Loucy (cell line): ENCODE measurements at regions not wholly inside any gene's neighbourhood (a gene's known extent, or its start where the extent isn't known, plus 50 kb on each side); places are given as distances from the start of the nearest gene placed in this dataset.

ENCODE experiments used
- H2AFZ ChIP-seq: fragments of 200-600 bp; sonication (generic); 2 replicates; pipeline ENCODE4 v1.6.0; 2016; ENCODE audit warnings: antibody characterized with exemption, mild to moderate bottlenecking, low read length, moderate library complexity
- H3F3A ChIP-seq: fragments of 200-600 bp; 2 replicates; pipeline ENCODE4 v1.6.0; 2016; ENCODE audit warnings: antibody characterized with exemption, low read depth, mild to moderate bottlenecking
- H3K27me3 ChIP-seq: fragments of 200-600 bp; sonication (generic); 2 replicates; pipeline ENCODE4 v1.6.1; 2014; ENCODE audit warnings: low read length, mild to moderate bottlenecking; ENCODE audit not compliant: insufficient read depth, poor library complexity, severe bottlenecking
- H3K36me3 ChIP-seq: fragments of 200-600 bp; sonication (generic); 2 replicates; pipeline ENCODE4 v1.6.1; 2016; ENCODE audit warnings: low read length; ENCODE audit not compliant: insufficient read depth
- H3K4me1 ChIP-seq: fragments of 200-600 bp; sonication (generic); 2 replicates; pipeline ENCODE4 v1.5.1; 2014; ENCODE audit warnings: low read length, mild to moderate bottlenecking; ENCODE audit not compliant: insufficient read depth, poor library complexity, severe bottlenecking
- H3K4me2 ChIP-seq: fragments of 200-600 bp; sonication (generic); 2 replicates; pipeline ENCODE4 v1.6.0; 2014; ENCODE audit warnings: antibody characterized with exemption, low read length, low read depth, mild to moderate bottlenecking; ENCODE audit not compliant: poor library complexity, severe bottlenecking
- H3K4me3 ChIP-seq: fragments of 200-600 bp; sonication (generic); 2 replicates; pipeline ENCODE4 v1.5.1; 2014; ENCODE audit warnings: low read length, mild to moderate bottlenecking, mixed read lengths; ENCODE audit not compliant: poor library complexity, severe bottlenecking
- H3K79me2 ChIP-seq: fragments of 200-600 bp; sonication (generic); 2 replicates; pipeline ENCODE4 v1.6.1; 2014; ENCODE audit warnings: low read length; ENCODE audit not compliant: insufficient read depth
- H3K9ac ChIP-seq: fragments of 200-600 bp; sonication (generic); 2 replicates; pipeline ENCODE4 v1.6.0; 2014; ENCODE audit warnings: mild to moderate bottlenecking, low read depth, low read length, moderate library complexity; ENCODE audit not compliant: poor library complexity, severe bottlenecking
- H3K9me2 ChIP-seq: fragments of 200-600 bp; sonication (generic); replicated peaks from 2 replicates; pipeline ENCODE4 v1.6.1; 2016; ENCODE audit warnings: low read depth, low read length, mixed read lengths
- H3K9me3 ChIP-seq: fragments of 200-600 bp; sonication (generic); 2 replicates; pipeline ENCODE4 v1.6.1; 2014; ENCODE audit warnings: mild to moderate bottlenecking, antibody characterized with exemption, low read length, low read depth; ENCODE audit not compliant: insufficient read depth
- H4K20me1 ChIP-seq: fragments of 200-600 bp; sonication (generic); 2 replicates; pipeline ENCODE4 v1.6.0; 2014; ENCODE audit warnings: antibody characterized with exemption, low read length, mild to moderate bottlenecking; ENCODE audit not compliant: insufficient read depth, poor library complexity, severe bottlenecking
- CTCF ChIP-seq: fragments of 200-600 bp; sonication (generic); conservative IDR thresholded peaks from 2 replicates; pipeline ENCODE4 v1.5.1; 2014; ENCODE audit warnings: mild to moderate bottlenecking, antibody characterized with exemption, low read length
- EZH2phosphoT487 ChIP-seq: fragments of 200-600 bp; IDR thresholded peaks from 2 replicates; pipeline ENCODE4 v1.6.1; 2018; ENCODE audit warnings: antibody characterized with exemption, mild to moderate bottlenecking, moderate library complexity, borderline replicate concordance

DNA sequence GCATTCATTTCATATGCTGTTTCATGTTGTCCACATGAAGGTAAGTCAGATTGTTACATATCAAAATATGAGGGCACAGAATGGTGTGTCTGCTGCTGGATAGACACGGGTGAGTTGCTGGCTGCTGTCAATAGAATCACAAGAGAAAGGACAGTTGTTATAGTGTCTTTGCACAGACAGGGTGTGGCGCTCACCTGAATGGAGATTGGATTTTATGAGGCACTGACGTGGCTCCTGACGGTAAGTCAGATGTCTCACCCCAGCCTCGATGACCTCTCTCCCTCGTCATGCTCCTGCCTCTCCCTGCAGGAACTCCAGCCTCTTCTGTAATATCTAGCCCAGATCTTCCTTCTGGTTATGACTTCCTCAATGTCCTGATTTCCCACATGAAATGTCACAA, 75.4 kb upstream of the SELENOP start:
- no peak overlapping the region for H2AFZ ChIP-seq
- H3K4me3 ChIP-seq: no peak overlapping the region
- H3K9ac ChIP-seq: no peak overlapping the region
- no peaks in the 10 kb centered on the region for H3K9me3 ChIP-seq
- no peak for TF ChIP-seq CTCF
- TF ChIP-seq EZH2phosphoT487: no peak
- H3K79me2 ChIP-seq: no peaks in the 10 kb centered on the region
- no peaks in the 10 kb centered on the region for H3F3A ChIP-seq
- H3K36me3 ChIP-seq: no peaks in the 10 kb centered on the region
- no peaks in the 10 kb centered on the region for H3K9me2 ChIP-seq
- H3K4me2 ChIP-seq: no peak overlapping the region
- no peaks in the 10 kb centered on the region for H4K20me1 ChIP-seq
- no peaks in the 10 kb centered on the region for H3K4me1 ChIP-seq
- H3K27me3 ChIP-seq: no peaks in the 10 kb centered on the region

DNA sequence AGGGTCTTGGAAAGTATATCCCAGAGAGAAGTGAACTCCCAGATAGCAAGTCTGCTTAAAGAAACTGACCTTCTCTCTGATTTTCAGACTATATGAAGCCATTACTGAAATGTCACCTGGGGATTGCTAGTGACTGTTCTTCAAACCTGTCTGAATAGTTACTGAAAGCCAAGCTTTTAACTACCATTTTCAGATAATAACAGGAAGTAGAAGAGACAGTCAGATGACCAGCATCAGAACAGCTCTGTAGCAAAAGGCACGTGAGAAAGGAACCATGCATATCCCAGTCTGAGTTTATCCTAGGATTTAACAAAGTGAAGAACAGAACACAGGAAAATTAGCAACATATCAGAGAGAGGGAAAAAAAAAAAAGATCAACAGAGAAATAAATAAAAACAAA, 74.9 kb upstream of the SELENOP start:
- Histone ChIP-seq H3K9me2 (no peaks in the 10 kb centered on the region), H3K4me1 (no peaks in the 10 kb centered on the region), H3K36me3 (no peaks in the 10 kb centered on the region), H3K27me3 (no peaks in the 10 kb centered on the region), H3K9ac (no peak overlapping the region), H3K4me2 (no peak overlapping the region), H3K79me2 (no peaks in the 10 kb centered on the region), H2AFZ (peak overlapping the region; percentile 57; the same call in 1 of the 2 replicates), H3F3A (no peaks in the 10 kb centered on the region), H4K20me1 (no peaks in the 10 kb centered on the region), H3K9me3 (no peaks in the 10 kb centered on the region), H3K4me3 (no peak overlapping the region)
- TF ChIP-seq CTCF (no peak), EZH2phosphoT487 (no peak)

DNA sequence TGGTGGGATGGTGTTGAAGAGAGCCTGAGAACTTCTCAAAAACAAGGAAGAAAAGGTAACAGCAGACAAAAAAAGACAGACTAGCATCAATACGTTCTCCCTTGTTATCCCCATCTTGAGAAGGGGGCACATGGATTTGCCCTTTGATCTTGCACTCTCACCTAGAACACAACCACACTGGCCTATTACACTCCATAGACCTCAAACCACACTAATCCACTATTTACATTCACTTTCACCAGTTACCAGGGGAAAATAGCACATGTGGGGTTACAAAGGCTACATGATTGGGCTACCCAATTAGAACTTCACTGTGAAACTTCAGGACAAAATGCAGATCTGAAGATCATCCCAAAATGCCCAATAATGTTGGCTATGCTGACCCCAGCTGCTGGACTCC, 72.6 kb upstream of the SELENOP start:
- Histone ChIP-seq H4K20me1 (no peaks in the 10 kb centered on the region), H3K9ac (no peak overlapping the region), H3K9me3 (no peaks in the 10 kb centered on the region), H3K4me1 (no peaks in the 10 kb centered on the region), H3K9me2 (no peaks in the 10 kb centered on the region), H3K79me2 (no peaks in the 10 kb centered on the region), H3K4me2 (no peak overlapping the region), H3F3A (no peaks in the 10 kb centered on the region), H3K27me3 (no peaks in the 10 kb centered on the region), H2AFZ (no peak overlapping the region), H3K4me3 (no peak overlapping the region), H3K36me3 (no peaks in the 10 kb centered on the region)
- no peak for TF ChIP-seq EZH2phosphoT487
- TF ChIP-seq CTCF: no peak
